AG10803 (cell line): ENCODE measurements at regions not wholly inside any gene's neighbourhood (a gene's known extent, or its start where the extent isn't known, plus 50 kb on each side); places are given as distances from the start of the nearest gene placed in this dataset.

Source experiments
- DNase-seq: peaks from one replicate; pipeline ENCODE4 v3.0.0; 2010; ENCODE audit warnings: low read depth
- H3K4me3 ChIP-seq: 2 replicates; pipeline ENCODE4 v1.5.1; 2011; ENCODE audit warnings: mild to moderate bottlenecking, low read length, control low read depth
- CTCF ChIP-seq: conservative IDR thresholded peaks from 2 replicates; pipeline ENCODE4 v1.5.1; 2011; ENCODE audit warnings: mild to moderate bottlenecking, low read length, control low read depth, inconsistent platforms

- no peak for DNase-seq
- H3K4me3 ChIP-seq, result no peak overlapping the region
- TF ChIP-seq CTCF, result no peak
Measured at GRCh38 chr18:55079481-55080355, 120.5 kb upstream of the CCDC68 start.

- H3K4me3 ChIP-seq, result no peak overlapping the region
- DNase-seq, result no peak
- TF ChIP-seq CTCF, result no peak
Measured at GRCh38 chr18:55079067-55079466, 119.8 kb upstream of the CCDC68 start.

GRCh38 chr18:55078303-55078932, 119.2 kb upstream of the CCDC68 start:
- no peak for TF ChIP-seq CTCF
- DNase-seq, result no peak
- H3K4me3 ChIP-seq, result no peak overlapping the region

GRCh38 chr18:55076643-55077218, 117.5 kb upstream of the CCDC68 start:
- no peak for TF ChIP-seq CTCF
- DNase-seq, result no peak
- H3K4me3 ChIP-seq, result no peak overlapping the region

- DNase-seq, result no peak
- no peak overlapping the region for H3K4me3 ChIP-seq
- no peak for TF ChIP-seq CTCF
Measured at GRCh38 chr18:55073834-55074233, 114.6 kb upstream of the CCDC68 start.

- TF ChIP-seq CTCF, result no peak
- no peak overlapping the region for H3K4me3 ChIP-seq
- no peak for DNase-seq
Measured at GRCh38 chr18:55073116-55073515, 113.9 kb upstream of the CCDC68 start.

DNA sequence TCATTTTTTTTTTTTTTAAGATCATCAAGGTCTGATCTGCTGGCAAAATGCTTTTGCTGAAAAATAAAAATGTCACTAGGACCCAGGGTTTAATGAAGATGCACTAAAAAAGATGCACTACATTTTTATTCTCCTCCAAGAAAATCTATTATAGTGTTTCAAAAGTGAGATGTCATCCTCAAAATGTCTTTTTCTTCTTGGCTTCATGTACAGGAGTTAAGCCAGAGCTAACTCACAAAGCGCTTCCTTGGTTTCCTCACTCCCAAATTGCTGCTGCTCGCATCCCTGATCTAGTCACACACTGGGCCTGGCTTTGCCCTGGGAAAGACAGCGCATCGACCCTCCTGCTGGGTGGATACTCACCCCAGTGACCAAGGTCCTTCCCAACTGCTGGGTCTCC, 113.4 kb upstream of the CCDC68 start:
- DNase-seq, result no peak
- no peak for TF ChIP-seq CTCF
- no peak overlapping the region for H3K4me3 ChIP-seq
